Brain microvascular endothelial cell (primary cell): ENCODE measurements at regions not wholly inside any gene's neighbourhood (a gene's known extent, or its start where the extent isn't known, plus 50 kb on each side); places are given as distances from the start of the nearest gene placed in this dataset.

Experiments used
- DNase-seq: peaks from one replicate; pipeline ENCODE4 v3.0.0-alpha.2; 2020
- H3K27ac ChIP-seq: fragments of 250-450 bp; sonication (Bioruptor Pico); 2 replicates; pipeline ENCODE4 v1.5.1; 2020; ENCODE audit warnings: mild to moderate bottlenecking, moderate library complexity
- H3K27me3 ChIP-seq: fragments of 250-450 bp; sonication (Bioruptor Pico); replicated peaks from 2 replicates; pipeline ENCODE4 v1.5.1; 2020; ENCODE audit warnings: mild to moderate bottlenecking
- H3K36me3 ChIP-seq: fragments of 250-450 bp; sonication (Bioruptor Pico); replicated peaks from 2 replicates; pipeline ENCODE4 v1.5.1; 2020; ENCODE audit warnings: mild to moderate bottlenecking
- H3K4me3 ChIP-seq: 2 replicates; pipeline ENCODE4 v1.5.1; 2011; ENCODE audit warnings: low read depth, mild to moderate bottlenecking, control low read depth, low read length, moderate library complexity
- in situ Hi-C: cut with HindIII; loops from 2 replicates; pipeline ENCODE4 v1.10.0; 2017; ENCODE audit warnings: low sequenced_read_pairs, low pct_ligation_motif_present
- TF ChIP-seq, protein P1 (sequence below): IDR thresholded peaks from 2 replicates; pipeline ENCODE4 v1.5.1; 2011; ENCODE audit warnings: low read depth, mild to moderate bottlenecking, moderate library complexity, low read length, control low read depth, inconsistent platforms; ENCODE audit errors: missing control alignments

DNA sequence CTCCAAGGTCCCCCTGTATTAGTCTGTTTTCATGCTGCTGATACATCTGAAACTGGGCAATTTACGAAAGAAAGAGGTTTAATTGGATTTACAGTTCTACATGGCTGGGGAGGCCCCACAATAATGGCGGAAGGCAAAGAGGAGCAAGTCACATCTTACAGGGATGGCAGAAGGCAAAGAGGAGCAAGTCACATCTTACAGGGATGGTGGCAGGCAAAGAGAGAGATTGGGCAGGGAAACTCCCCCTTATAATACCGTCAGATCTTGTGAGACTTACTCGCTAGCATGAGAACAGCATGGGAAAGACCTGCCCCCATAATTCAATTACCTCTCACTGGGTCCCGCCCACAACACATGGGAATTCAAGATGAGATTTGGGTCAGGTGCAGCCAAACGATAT is 50.0 kb upstream of the FARP1 start:
- Histone ChIP-seq H3K36me3 (no peaks in the 10 kb centered on the region), H3K27ac (no peak overlapping the region), H3K27me3 (no peaks in the 10 kb centered on the region), H3K4me3 (no peak overlapping the region)
- in situ Hi-C loops, result no loop called here
- TF ChIP-seq, protein P1, sequence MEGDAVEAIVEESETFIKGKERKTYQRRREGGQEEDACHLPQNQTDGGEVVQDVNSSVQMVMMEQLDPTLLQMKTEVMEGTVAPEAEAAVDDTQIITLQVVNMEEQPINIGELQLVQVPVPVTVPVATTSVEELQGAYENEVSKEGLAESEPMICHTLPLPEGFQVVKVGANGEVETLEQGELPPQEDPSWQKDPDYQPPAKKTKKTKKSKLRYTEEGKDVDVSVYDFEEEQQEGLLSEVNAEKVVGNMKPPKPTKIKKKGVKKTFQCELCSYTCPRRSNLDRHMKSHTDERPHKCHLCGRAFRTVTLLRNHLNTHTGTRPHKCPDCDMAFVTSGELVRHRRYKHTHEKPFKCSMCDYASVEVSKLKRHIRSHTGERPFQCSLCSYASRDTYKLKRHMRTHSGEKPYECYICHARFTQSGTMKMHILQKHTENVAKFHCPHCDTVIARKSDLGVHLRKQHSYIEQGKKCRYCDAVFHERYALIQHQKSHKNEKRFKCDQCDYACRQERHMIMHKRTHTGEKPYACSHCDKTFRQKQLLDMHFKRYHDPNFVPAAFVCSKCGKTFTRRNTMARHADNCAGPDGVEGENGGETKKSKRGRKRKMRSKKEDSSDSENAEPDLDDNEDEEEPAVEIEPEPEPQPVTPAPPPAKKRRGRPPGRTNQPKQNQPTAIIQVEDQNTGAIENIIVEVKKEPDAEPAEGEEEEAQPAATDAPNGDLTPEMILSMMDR, result no peak
- no peak for DNase-seq
